Keratinocyte (primary cell): ENCODE measurements at regions not wholly inside any gene's neighbourhood (a gene's known extent, or its start where the extent isn't known, plus 50 kb on each side); places are given as distances from the start of the nearest gene placed in this dataset.

Experiments used
- DNase-seq: peaks from one replicate; pipeline ENCODE4 v3.0.0-alpha.2; 2011; ENCODE audit warnings: low read depth, missing footprints, low spot score
- FAIRE-seq: peaks from 2 replicates; lab custom pipeline; 2011; peaks lifted over from hg19 to GRCh38; lab: Jason Lieb, UNC
- H2AFZ ChIP-seq: 2 replicates; pipeline ENCODE4 v1.6.0; 2012; ENCODE audit warnings: low read length, control low read depth, inconsistent platforms; ENCODE audit not compliant: control insufficient read depth
- H3K27ac ChIP-seq: 2 replicates; pipeline ENCODE4 v1.5.1; 2011; ENCODE audit warnings: low read length; ENCODE audit not compliant: control insufficient read depth, insufficient read depth
- H3K27me3 ChIP-seq: 3 replicates; pipeline ENCODE4 v1.6.0; 2011; ENCODE audit warnings: low read length; ENCODE audit not compliant: control insufficient read depth, insufficient read depth; ENCODE audit errors: extremely low read depth
- H3K36me3 ChIP-seq, 2 experiments: 2 replicates in 1 of 2; 3 replicates in 1 of 2; pipeline ENCODE4 v1.5.1; 2011; ENCODE audit warnings: low read length in 2 of 2, mild to moderate bottlenecking in 1 of 2; ENCODE audit not compliant: control insufficient read depth in 2 of 2, insufficient read depth in 2 of 2; ENCODE audit errors: extremely low read depth in 1 of 2
- H3K4me1 ChIP-seq: 3 replicates; pipeline ENCODE4 v1.5.1; 2011; ENCODE audit warnings: low read length; ENCODE audit not compliant: control insufficient read depth, insufficient read depth; ENCODE audit errors: extremely low read depth
- H3K4me2 ChIP-seq: 3 replicates; pipeline ENCODE4 v1.6.0; 2011; ENCODE audit warnings: low read depth, low read length; ENCODE audit not compliant: control insufficient read depth, insufficient read depth; ENCODE audit errors: extremely low read depth
- H3K4me3 ChIP-seq, 3 experiments: fragments of 200-600 bp in 1 of 3; sonication (generic) in 1 of 3; 2 replicates in 2 of 3; 3 replicates in 1 of 3; pipeline ENCODE4 v1.5.1; 2011 to 2016; ENCODE audit warnings: low read length in 3 of 3, mild to moderate bottlenecking in 3 of 3, control low read depth in 2 of 3, inconsistent platforms in 1 of 3, low read depth in 1 of 3, mixed read lengths in 1 of 3, mixed run types in 1 of 3, moderate library complexity in 1 of 3; ENCODE audit not compliant: control insufficient read depth in 2 of 3, insufficient read depth in 2 of 3; ENCODE audit errors: extremely low read depth in 1 of 3
- H3K79me2 ChIP-seq: 2 replicates; pipeline ENCODE4 v1.6.0; 2012; ENCODE audit warnings: low read length; ENCODE audit not compliant: control insufficient read depth, insufficient read depth
- H3K9ac ChIP-seq: 3 replicates; pipeline ENCODE4 v1.6.0; 2011; ENCODE audit warnings: low read length; ENCODE audit not compliant: control insufficient read depth, insufficient read depth; ENCODE audit errors: extremely low read depth
- H3K9me1 ChIP-seq: 3 replicates; pipeline ENCODE4 v1.6.0; 2011; ENCODE audit warnings: low read length; ENCODE audit not compliant: control insufficient read depth, insufficient read depth; ENCODE audit errors: extremely low read depth
- H3K9me3 ChIP-seq: 2 replicates; pipeline ENCODE4 v1.5.1; 2012; ENCODE audit warnings: low read depth, low read length; ENCODE audit not compliant: control insufficient read depth
- H4K20me1 ChIP-seq: 3 replicates; pipeline ENCODE4 v1.6.0; 2011; ENCODE audit warnings: low read length; ENCODE audit not compliant: control insufficient read depth, insufficient read depth; ENCODE audit errors: extremely low read depth
- CTCF ChIP-seq, 3 experiments: IDR thresholded peaks in 1 of 3; conservative IDR thresholded peaks in 1 of 3; optimal IDR thresholded peaks in 1 of 3; 2 replicates in 2 of 3; 3 replicates in 1 of 3; pipeline versions ENCODE3 to v1.5.1; 2011; ENCODE audit warnings: low read length in 3 of 3, mild to moderate bottlenecking in 3 of 3, moderate library complexity in 2 of 3, control low read depth in 1 of 3, inconsistent platforms in 1 of 3; ENCODE audit not compliant: insufficient read depth in 2 of 3; ENCODE audit errors: extremely low read depth in 1 of 3
- EZH2 ChIP-seq: IDR thresholded peaks from one replicate; pipeline ENCODE4 v1.6.1; 2012; ENCODE audit warnings: inconsistent platforms, mild to moderate bottlenecking, low read length, moderate library complexity
- dilution Hi-C: fragments of 300-500 bp; cut with MboI; formaldehyde crosslinking; loops from one replicate; pipeline ENCODE4 v1.7.0; 2020; ENCODE audit warnings: low sequenced_read_pairs; ENCODE audit not compliant: extremely low pct_ligation_motif_present

- Histone ChIP-seq H3K79me2 (no peaks in the 10 kb centered on the region), H3K27ac (no peak overlapping the region), H3K4me2 (no peak overlapping the region), H2AFZ (no peak overlapping the region), H4K20me1 (no peaks in the 10 kb centered on the region), H3K27me3 (no peaks in the 10 kb centered on the region), H3K9ac (no peak overlapping the region), H3K4me3 (no peak overlapping the region), H3K4me1 (no peaks in the 10 kb centered on the region), H3K9me1 (no peaks in the 10 kb centered on the region), H3K36me3 (no peaks in the 10 kb centered on the region), H3K9me3 (no peaks in the 10 kb centered on the region)
- dilution Hi-C loops, result no loop called here
- DNase-seq, result no peak
- FAIRE-seq, result no peak
- no peak for TF ChIP-seq EZH2
- TF ChIP-seq CTCF (optimal IDR thresholded peaks at IDR 0.05 in 1 of 3, IDR thresholded peaks at IDR 0.05 in 1 of 3, conservative IDR thresholded peaks at IDR 0.05 in 1 of 3; ENCODE audit: extremely low read depth in 1 of 3, insufficient read depth in 2 of 3, low read length in 3 of 3), result no peak
Measured at GRCh38 chr2:235274023-235274422, 219.8 kb upstream of the AGAP1 start.

- no peaks in the 10 kb centered on the region for H3K9me1 ChIP-seq
- H3K9ac ChIP-seq, result no peak overlapping the region
- no peak overlapping the region for H3K27ac ChIP-seq
- no peak for DNase-seq
- no peaks in the 10 kb centered on the region for H3K4me1 ChIP-seq
- H3K79me2 ChIP-seq, result no peaks in the 10 kb centered on the region
- dilution Hi-C loops, result no loop called here
- TF ChIP-seq CTCF (optimal IDR thresholded peaks at IDR 0.05 in 1 of 3, IDR thresholded peaks at IDR 0.05 in 1 of 3, conservative IDR thresholded peaks at IDR 0.05 in 1 of 3; ENCODE audit: extremely low read depth in 1 of 3, insufficient read depth in 2 of 3, low read length in 3 of 3), result no peak
- no peak for TF ChIP-seq EZH2
- no peak overlapping the region for H3K4me2 ChIP-seq
- FAIRE-seq, result no peak
- no peaks in the 10 kb centered on the region for H3K9me3 ChIP-seq
- no peaks in the 10 kb centered on the region for H3K36me3 ChIP-seq
- H4K20me1 ChIP-seq, result no peaks in the 10 kb centered on the region
- H2AFZ ChIP-seq, result no peak overlapping the region
- H3K4me3 ChIP-seq, result no peak overlapping the region
- peaks cover 3% of the 10 kb centered on the region for H3K27me3 ChIP-seq
Measured at GRCh38 chr2:235277485-235277884, 216.4 kb upstream of the AGAP1 start.
